Frontal cortex (tissue), 3 donors: ENCODE measurements at regions not wholly inside any gene's neighbourhood (a gene's known extent, or its start where the extent isn't known, plus 50 kb on each side); places are given as distances from the start of the nearest gene placed in this dataset.

ENCODE experiments used
- DNase-seq, 2 donors: peaks; one replicate each; pipeline ENCODE4 v3.0.0; 2012; ENCODE audit warnings: low spot score in 2 of 2
- FAIRE-seq: peaks from 2 replicates; lab custom pipeline; 2012; peaks lifted over from hg19 to GRCh38; lab: Jason Lieb, UNC
- donor health status: control.
- donor health status: control.
- donor health status: control.

GRCh38 chr2:137729305-137729704 is 235.0 kb upstream of the HNMT start:
- DNase-seq, result no peak
- FAIRE-seq, result no peak

- DNase-seq (no peak), FAIRE-seq (no peak)
Observed at GRCh38 chr2:137737559-137737958, 226.7 kb upstream of the HNMT start.

- FAIRE-seq (no peak), DNase-seq (no peak)
Observed at GRCh38 chr2:137741784-137742362, 222.4 kb upstream of the HNMT start.

- DNase-seq (no peak), FAIRE-seq (no peak)
Observed at GRCh38 chr2:137747509-137747908, 216.8 kb upstream of the HNMT start.

DNA sequence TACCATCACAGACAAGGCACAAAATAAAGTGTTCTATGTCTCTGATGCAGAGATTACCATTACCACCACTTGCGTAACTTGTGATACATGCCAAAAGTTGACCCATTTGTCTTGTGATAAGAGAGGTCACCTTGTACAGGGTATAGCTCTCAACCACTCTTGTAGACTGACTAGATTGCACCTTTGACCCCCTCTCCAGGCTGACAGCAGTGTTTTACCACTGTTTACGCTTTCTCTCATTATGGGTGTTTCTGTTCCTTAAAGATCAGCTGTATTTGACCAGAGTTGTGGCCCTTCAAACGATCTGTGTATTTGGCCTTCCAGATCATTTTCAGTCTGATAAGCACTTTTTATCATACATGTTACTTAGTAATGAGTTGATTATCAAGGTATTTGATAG is 215.7 kb upstream of the HNMT start:
- no peak for DNase-seq
- FAIRE-seq, result no peak

- FAIRE-seq (no peak), DNase-seq (no peak)
Observed at GRCh38 chr2:137764646-137765045, 199.6 kb upstream of the HNMT start.

GRCh38 chr2:137769406-137769805 is 194.9 kb upstream of the HNMT start:
- FAIRE-seq (no peak), DNase-seq (no peak)

DNA sequence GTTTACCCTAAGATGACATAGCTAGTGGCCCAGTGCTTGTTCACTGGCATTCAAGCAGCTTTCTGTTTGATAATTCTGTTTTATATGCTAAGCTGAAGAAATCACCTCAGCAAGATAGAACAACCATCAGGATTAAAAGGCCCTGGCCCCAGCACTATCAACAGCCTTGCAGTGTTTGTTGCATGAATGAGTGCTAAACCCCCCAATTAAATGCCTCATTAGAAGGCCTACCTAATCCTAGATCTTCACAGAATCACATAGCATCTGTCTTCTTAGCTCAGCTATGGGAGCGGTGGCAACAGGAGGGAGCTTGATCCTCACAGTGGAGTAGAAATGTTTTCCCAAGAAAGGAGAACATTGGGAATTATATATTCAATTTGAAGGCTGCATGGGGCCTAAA is 194.1 kb upstream of the HNMT start:
- DNase-seq, result no peak
- FAIRE-seq, result no peak

- no peak for FAIRE-seq
- DNase-seq, result no peak
Observed at GRCh38 chr2:137771064-137771463, 193.2 kb upstream of the HNMT start.

DNA sequence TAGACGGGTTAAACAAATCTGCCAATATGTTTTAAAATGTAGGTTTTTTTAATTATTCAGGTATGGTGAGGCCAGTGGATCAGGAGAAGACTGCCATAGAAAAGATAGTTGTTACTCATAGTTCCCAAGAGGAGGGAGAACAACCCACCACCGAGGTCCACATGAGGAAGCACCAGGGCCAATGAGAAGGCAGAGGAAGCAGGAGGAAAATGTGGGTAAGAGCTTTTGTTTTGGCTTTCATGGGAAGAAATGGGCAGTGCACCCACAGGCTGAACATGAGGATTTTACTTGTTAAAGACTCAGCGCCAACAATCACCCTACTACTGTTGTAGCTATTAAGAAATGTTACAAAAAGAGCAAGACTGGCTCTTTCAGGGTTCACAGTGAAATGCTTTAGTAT is 191.8 kb upstream of the HNMT start:
- FAIRE-seq (no peak), DNase-seq (no peak)

DNA sequence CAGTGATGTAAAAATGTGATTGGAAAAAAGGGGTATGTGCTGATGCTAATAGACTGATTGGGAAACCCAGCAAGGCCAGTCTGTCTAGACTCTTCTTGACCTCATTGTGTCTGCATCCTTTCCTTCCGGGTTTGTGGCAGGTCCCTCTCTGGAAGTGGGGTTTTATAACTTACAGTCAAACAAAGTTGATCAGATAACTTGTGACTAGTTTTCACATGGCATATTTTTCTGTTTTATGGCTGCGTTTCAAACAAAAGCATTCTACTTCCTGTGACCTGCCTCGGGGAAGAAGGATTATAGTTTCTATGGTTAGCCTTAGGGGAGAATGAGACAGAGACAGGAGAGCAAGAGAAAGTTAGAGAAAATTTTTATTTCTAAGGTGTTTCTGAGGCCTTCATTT is 188.7 kb upstream of the HNMT start:
- FAIRE-seq (no peak), DNase-seq (no peak)

GRCh38 chr2:137776697-137777096 is 187.6 kb upstream of the HNMT start:
- no peak for FAIRE-seq

GRCh38 chr2:137797641-137798040 is 166.6 kb upstream of the HNMT start:
- no peak for DNase-seq
- FAIRE-seq, result no peak

More at GRCh38 chr2:137776697-137777096, 187.6 kb upstream of the HNMT start:
- no peak for DNase-seq

- DNase-seq, result no peak
- no peak for FAIRE-seq
Observed at GRCh38 chr2:137799600-137799999, 164.7 kb upstream of the HNMT start.

GRCh38 chr2:137800386-137800785 is 163.9 kb upstream of the HNMT start:
- FAIRE-seq, result no peak
- DNase-seq, result no peak

- no peak for DNase-seq
- FAIRE-seq, result no peak
Observed at GRCh38 chr2:137801228-137801627, 163.0 kb upstream of the HNMT start.

DNA sequence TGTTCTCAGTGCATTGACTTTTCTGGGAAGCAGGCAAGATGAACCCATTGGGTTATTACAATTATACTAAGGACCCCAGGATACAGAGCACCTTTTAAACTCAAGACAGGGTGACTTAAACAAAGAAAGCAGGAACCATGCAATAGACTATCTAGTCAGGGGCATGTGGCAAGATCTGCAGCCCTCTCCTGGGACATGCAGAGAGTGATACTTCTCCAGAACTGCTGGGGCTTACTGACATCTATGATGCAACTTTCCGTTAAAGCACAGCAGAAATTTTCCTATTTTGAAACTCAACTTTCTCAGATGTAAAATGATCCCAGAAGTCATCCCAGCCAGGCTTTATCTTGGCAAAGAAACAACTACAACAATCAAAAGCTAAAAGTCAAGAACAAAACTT is 162.2 kb upstream of the HNMT start:
- FAIRE-seq (no peak), DNase-seq (no peak)

GRCh38 chr2:137806068-137806805 is 158.0 kb upstream of the HNMT start:
- FAIRE-seq, result no peak
- no peak for DNase-seq

DNA sequence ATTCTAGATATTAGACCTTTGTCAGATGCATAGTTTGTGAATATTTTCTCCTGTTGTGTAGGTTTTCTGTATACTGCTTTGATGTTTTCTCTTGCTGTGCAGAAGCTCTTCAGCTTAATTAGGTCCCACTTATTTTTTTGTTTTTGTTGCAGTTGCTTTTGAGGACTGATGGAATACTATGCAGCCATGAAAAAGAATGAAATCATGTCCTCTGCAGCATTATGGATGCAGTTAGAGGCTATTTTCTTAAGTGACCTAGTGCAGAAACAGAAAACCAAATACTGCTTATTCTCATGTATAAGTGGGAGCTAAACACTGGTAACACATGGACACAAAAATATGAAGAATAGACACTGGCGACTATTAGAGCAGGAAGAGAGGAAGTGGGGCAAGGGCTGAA is 155.0 kb upstream of the HNMT start:
- FAIRE-seq, result no peak
- DNase-seq, result no peak

- no peak for DNase-seq
- FAIRE-seq, result no peak
Observed at GRCh38 chr2:137809837-137810236, 154.4 kb upstream of the HNMT start.

GRCh38 chr2:137812517-137812916 is 151.8 kb upstream of the HNMT start:
- DNase-seq (no peak), FAIRE-seq (no peak)

- FAIRE-seq, result no peak
- no peak for DNase-seq
Observed at GRCh38 chr2:137813176-137813575, 151.1 kb upstream of the HNMT start.
